Activated CD4-positive, CD25-positive, alpha-beta regulatory T cell treated with anti-CD3 and anti-CD28 coated beads, Interleukin-2, amount 50 U/mL, for 16 hours (primary cell): ENCODE measurements at regions not wholly inside any gene's neighbourhood (a gene's known extent, or its start where the extent isn't known, plus 50 kb on each side); places are given as distances from the start of the nearest gene placed in this dataset.

Experiments used
- DNase-seq: peaks from one replicate; pipeline ENCODE4 v3.0.0-alpha.2; 2020; ENCODE audit warnings: low read depth, low spot score

GRCh38 chr5:82364497-82364896 lies 86.3 kb upstream of the RPS23 start:
- no peak for DNase-seq

DNA sequence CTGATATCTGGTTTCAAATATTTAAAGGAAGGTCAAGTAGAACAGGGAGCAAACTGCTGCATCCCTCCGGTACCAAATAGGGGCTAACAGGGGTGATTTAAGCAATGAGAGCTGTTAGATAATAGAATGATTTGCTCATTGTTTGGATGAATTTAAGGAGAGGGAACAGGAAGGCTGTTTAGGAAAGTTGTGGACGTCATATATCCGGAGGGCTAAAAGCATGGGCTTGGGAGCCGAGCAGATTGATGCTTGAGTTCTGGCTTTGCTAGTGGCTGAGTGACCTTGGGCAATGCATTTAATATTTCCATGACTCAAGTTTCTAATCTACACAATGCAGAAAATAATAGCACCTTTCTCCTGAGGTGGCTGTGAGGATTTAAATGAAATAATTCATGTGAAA lies 85.4 kb upstream of the RPS23 start:
- DNase-seq, result no peak

DNA sequence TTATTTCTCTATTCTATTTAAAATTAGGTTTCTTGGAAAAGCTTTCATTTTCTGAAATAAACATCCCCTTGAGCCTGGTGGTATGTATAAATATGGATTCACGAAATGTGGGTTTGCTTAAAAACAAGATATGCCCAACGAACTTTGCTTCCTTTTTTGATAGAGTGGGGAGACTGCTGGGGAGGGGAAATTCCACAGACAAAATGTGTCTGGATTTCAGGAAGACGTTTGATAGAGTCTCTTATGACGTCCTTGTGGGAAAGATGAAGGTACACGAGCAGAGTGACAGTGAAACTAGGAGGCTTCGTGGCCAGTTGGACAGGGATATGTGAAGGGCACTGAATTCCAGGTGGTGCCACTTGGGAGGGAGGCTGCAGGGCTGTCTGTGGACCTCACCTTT lies 84.5 kb upstream of the RPS23 start:
- DNase-seq, result no peak

- no peak for DNase-seq
Observed at GRCh38 chr5:82360022-82360421, 81.9 kb upstream of the RPS23 start.

DNA sequence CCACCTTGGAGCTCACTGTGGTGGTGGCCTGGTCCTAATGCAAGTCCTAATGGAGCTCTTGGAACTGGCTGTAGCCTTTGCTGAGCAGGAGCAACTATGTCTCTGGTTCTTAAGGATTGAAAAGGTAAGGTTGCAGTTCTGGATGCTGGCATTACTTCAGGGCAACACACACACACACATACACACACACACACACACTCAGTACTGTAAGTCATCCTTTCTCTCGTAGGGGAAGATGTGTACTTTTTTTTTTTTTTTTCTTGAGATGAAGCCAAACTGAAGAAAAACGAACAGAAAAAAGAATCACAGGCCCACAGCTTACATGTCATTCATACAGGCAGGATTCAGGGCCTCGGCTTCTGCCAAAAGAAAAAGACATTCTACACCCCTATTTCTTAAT lies 81.1 kb upstream of the RPS23 start:
- no peak for DNase-seq

DNA sequence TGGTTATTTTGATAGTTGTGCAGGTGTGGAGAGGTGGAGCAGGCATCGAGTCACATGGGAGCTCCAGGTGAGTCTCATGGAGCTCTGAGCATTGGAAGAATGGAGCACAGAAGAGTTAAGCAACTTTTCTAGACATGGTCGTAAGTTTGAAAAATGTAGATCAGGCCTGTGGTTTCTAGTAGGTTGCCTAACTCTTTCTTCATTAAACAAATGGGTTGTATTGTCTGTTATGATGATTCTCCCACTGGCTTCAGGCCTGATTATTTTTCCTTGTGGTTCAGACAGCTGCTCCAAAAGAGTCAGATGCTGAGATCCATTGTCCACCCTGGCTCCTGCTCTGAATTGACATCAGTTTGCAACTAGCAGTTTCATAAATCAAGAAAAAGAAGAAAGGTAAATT lies 80.3 kb upstream of the RPS23 start:
- no peak for DNase-seq

GRCh38 chr5:82356808-82357671 lies 78.9 kb upstream of the RPS23 start:
- peak; percentile 19 for DNase-seq

GRCh38 chr5:82356021-82356420 lies 77.9 kb upstream of the RPS23 start:
- DNase-seq, result no peak

GRCh38 chr5:82355496-82355895 lies 77.3 kb upstream of the RPS23 start:
- no peak for DNase-seq

- no peak for DNase-seq
Observed at GRCh38 chr5:82355053-82355452, 76.9 kb upstream of the RPS23 start.

GRCh38 chr5:82354543-82354942 lies 76.4 kb upstream of the RPS23 start:
- no peak for DNase-seq

DNA sequence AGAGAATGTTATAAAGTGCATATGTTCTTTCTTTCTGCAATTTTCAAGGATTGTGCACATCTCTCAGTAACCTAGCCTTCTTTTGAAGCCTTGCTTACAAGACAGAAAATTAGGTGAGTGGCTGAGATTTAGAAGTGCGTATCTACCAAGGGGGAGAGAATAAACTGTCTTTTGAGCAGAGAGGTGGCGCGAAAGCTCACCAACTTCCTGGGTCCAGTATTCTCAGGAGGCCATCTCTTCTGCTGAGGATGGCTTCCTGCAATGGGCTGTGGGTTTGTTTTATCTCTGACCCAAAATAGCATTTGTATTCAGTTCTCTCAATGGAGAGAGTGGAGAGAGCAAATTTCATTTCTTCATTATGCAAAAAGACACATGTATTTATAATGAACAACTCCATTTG lies 75.4 kb upstream of the RPS23 start:
- DNase-seq, result no peak

DNA sequence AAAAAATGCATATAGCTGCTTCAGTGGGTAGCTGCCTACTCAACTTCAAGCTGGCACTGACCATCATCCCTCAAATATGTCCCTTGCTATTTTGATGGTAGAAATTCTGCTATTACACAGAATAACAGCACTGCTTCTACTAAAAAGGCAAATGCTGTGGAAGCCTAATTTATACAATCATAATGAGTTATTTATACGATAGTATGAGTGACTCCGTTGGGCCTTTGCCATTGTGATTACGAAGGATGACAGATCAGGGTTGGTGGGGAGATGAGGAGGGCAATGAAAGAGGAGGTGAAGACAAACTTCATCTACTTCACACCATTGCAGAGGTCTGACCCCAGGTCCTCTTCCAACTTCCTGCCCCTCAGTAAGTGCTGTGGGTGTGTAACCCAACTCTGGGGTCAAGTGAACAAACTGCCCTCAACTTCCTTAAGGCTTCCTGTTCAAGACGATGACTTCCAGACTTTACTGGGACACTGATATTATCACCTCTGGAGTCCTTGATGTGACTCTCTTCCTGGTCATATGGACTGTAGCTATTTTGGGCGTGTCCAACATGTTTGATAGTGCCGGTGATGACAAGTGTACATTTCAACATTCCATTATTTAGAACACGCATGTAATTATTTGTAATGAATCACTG lies 74.1 kb upstream of the RPS23 start:
- DNase-seq, result no peak

GRCh38 chr5:82351754-82352145 lies 73.6 kb upstream of the RPS23 start:
- DNase-seq, result no peak

DNA sequence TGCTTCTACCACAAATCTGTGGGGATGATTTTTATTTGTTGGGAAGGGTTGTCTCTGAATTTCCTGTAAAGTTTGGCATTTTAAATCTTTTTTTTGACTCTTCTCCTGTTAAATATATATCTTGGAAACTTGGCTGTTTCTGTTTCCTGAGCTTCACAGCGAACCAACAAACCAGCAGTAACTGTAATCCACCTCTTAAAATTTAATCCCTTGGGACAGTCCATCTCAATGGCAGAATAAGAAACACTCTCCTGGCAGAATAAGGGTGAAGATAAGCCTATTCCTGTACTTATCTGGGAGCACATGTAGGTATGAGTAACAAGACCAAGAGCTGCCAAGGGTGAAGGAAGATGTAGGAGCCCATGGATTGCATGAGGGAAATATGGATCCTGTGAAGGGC lies 73.1 kb upstream of the RPS23 start:
- DNase-seq, result no peak

GRCh38 chr5:82349652-82350051 lies 71.5 kb upstream of the RPS23 start:
- no peak for DNase-seq

DNA sequence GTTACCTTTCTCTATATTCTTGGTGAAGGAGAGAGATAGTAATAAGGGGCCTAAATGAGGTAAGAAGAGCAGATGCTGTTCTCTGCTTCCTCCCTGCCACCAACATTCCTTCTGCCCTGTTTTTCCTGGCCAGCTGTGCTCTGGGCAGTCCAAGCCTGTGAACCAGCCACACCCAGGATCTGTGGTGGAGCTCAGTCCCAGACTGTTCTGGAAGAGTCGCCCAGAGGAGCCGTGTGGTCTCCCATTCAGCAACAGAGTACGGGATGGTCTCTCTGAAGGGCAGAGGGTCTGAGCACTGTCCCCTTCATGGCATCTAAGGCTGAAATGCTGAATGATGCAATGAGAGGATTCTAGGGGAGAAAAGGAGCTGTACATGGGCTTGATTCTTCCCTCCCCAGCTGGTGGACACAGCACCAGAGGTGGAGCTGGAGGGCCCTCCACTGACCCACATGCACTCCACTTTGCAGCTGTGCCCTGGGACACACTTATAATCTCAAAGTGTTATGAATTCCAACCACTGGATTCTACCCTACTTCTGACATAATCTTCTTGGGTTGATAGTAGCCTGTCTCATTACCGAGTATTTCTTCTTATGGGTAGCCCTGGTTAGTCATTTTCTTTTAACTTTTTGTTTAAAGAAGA lies 70.8 kb upstream of the RPS23 start:
- DNase-seq, result no peak

GRCh38 chr5:82347201-82347865 lies 69.2 kb upstream of the RPS23 start:
- DNase-seq, result no peak

- no peak for DNase-seq
Observed at GRCh38 chr5:82346399-82347165, 68.4 kb upstream of the RPS23 start.

DNA sequence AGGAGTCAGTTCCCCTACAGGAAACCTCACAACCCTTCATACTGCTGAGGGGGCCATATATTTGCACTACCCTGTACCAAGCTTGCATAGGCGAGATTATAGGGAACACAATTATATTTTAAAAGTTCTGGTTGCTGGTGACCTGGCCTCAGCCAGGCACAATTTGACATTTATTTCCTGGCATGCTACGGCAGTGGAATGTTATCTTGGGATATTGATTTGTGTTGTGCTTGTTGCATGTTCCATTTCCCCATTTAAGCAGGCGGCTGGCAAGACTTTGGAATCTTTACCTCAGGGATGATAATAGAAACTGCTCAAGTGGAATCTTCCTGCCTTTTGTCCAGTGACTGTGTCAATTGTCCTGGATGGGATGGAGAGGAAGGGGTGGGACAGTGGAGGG lies 67.0 kb upstream of the RPS23 start:
- no peak for DNase-seq

GRCh38 chr5:82341325-82341724 lies 63.2 kb upstream of the RPS23 start:
- no peak for DNase-seq

DNA sequence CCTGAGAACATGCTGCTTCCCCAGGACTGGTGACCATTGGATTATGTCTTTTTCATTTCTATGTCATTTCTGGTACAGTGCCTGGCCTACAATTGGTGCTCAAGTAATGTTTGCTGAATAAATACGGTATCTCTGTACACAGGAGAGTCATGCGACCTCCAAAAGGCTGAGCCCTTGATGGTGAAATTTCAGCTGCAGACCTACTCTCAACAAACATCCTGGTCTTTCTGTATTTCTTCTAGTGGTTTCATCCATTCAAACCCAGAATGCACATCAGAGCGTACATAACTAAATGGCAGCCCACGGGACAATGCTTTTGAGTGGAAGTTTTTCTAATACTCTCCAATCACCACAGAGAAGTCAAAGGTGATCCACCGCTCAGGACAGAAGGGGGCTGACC lies 62.6 kb upstream of the RPS23 start:
- no peak for DNase-seq
